COR-L47 (cell line): ENCODE measurements at regions not wholly inside any gene's neighbourhood (a gene's known extent, or its start where the extent isn't known, plus 50 kb on each side); places are given as distances from the start of the nearest gene placed in this dataset.

Experiments used
- DNase-seq: peaks from one replicate; lab custom pipeline; 2025; lab: John Stamatoyannopoulos, UW

DNA sequence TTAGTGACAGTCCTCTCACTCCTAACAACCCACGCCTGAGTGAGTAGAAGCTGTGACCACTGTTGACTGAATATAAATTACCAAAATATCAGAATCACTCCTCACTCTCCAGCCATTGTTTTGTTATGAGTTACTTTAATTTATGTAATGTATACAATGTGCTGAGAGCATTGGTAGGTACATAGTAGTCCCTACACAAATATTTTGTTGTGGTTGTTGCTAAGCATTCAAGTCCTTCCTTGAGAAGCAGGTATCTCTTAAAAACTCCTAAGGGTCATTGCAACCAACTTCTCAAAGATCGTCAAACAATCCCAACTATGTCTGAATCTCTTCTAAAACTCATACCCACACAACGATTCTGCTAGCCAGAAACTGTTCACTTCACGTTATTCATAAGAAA lies 476.8 kb upstream of the TNP1 start:
- DNase-seq = no peak

- no peak for DNase-seq
These were observed 475.6 kb upstream of the TNP1 start for GRCh38 chr2:217335341-217335966.

DNA sequence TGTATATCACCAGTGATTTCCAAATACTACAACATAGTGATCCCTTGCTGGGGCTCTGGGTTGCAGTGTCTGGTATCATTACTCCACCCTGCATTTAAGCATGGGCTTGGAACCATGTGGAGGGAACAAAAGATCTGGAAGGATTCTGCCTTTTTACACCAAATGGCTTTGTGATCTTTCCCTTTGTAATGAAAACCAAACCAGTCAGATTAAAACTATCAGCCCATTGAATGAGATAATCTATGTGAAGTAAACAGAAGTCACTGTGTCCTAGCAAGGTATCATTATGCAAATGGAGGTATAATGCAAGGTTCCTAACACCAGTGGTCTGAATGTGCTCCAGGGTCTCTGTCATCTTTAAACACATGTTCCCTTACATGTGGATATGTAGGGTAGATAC lies 474.7 kb upstream of the TNP1 start:
- DNase-seq = no peak

GRCh38 chr2:217332866-217333265 lies 473.0 kb upstream of the TNP1 start:
- no peak for DNase-seq

GRCh38 chr2:217332417-217332791 lies 472.5 kb upstream of the TNP1 start:
- no peak for DNase-seq

DNA sequence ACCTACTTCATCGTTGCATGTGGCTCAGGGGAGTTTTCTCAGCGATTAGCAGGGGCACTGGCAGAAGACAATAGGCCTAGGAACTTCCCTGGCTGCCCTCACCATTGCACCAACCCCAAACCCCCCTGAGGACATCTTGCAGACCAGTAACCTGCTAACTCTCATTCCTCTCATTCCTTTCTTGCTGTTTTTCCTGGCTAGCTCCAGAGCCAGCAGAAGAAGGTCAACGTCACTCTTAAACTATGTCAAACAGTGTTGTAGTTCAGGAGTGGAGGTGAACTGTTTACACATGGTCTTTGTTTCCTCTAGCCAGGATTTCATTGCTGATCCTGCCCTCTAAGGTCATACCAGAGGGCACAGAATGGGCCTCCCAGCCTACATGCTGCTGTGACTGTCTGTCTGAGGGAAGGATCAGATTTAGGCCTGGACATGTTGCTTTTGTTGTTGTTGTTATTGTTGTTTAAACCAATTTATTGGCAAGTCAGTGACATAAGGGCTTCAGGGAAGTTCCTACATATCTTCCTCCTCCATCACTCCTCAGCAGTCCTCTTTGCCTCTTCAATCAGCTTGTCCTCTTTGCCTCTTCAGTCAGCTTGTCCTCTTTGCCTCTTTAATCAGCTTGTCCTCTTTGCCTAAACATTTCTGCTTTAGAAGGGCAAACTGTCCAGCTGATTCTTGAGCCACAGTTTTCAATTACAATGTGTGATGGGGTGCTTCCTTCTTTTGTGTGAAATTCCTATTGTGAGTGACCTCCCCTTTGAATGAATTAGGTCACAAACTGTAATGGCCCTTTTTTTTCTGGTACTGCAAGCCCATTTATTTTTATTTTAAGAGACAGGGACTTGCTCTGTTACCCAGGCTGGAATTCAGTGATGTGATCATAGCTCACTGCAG lies 471.9 kb upstream of the TNP1 start:
- no peak for DNase-seq

- no peak for DNase-seq
These were observed 470.8 kb upstream of the TNP1 start for GRCh38 chr2:217330647-217331046.

- DNase-seq = no peak
These were observed 469.2 kb upstream of the TNP1 start for GRCh38 chr2:217329023-217329431.

GRCh38 chr2:217328622-217328978 lies 468.7 kb upstream of the TNP1 start:
- DNase-seq = no peak

DNA sequence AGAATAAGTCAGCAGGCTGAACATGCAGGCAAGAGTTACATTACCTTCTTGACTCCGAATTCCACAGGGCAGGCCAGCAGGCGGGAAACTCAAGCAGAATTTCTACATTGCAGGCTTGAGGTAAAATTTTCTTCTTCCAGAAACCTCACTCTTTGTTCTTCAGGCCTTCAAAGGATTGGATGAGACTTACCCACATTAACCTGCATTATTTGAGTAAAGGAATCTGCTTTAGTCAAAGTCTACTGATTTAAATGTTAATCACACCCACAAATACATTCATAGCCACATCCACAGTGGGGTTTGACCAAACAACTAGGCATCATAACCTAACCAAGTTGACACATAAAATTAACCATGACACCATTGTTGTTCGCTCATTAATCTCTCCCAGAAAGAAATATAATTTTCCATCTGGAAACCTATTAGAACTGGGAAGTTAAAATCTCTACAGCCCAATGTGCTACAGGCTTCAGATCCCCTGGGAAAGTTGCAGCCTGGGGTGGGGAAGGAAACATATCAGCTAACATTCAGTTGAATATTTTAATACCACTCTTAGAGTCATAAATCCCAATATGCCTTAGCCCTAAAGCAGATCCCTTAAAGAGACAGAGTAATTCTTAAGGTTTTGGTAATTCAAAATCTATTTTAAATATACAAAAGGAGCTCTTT lies 468.2 kb upstream of the TNP1 start:
- no peak for DNase-seq

GRCh38 chr2:217326238-217327022 lies 466.6 kb upstream of the TNP1 start:
- DNase-seq = peak; percentile 39

DNA sequence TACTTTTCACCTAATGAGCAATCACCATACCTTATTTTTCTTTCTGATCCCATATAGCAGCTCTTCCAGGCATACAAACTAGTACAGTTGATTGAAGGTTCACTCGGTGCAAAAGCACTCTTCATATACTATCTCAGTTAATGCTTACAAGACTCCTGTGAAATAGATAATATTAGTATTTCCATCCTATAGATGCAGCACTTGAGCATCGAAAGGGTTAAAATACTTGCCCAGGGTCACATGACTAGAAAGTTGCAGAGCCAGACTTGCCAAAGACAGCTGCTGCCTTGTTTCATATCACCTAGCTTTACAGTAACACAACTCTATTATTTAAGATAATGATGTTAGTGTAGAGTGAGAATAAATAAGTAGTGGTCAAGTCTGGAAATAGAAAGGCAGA lies 466.0 kb upstream of the TNP1 start:
- DNase-seq = no peak

- peak; percentile 29 for DNase-seq
These were observed 465.4 kb upstream of the TNP1 start for GRCh38 chr2:217325251-217325650.

GRCh38 chr2:217316743-217317142 lies 456.9 kb upstream of the TNP1 start:
- no peak for DNase-seq

- DNase-seq = peak; percentile 79
These were observed 454.2 kb upstream of the TNP1 start for GRCh38 chr2:217314021-217314460.

DNA sequence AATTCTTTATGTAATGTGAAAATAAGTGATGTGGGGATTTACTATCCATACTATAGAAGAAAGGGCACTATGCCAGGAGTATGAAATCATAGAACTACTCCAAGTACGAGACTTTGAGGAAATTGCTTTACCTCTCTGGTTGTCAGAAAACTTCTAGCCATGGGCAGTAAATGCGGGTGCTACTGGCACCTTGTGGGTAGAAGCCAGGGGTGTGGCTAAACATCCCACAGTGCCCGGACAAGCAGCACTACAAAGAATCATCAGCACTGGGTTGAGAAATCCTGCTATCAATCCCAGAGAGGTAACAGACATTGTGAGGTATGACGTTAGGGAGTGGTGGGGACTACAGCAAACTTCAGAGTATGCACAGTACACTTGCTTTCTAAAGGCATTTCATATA lies 453.5 kb upstream of the TNP1 start:
- no peak for DNase-seq

- no peak for DNase-seq
These were observed 449.2 kb upstream of the TNP1 start for GRCh38 chr2:217309056-217309455.

GRCh38 chr2:217307023-217307422 lies 447.2 kb upstream of the TNP1 start:
- peak; percentile 59 for DNase-seq

- DNase-seq = no peak
These were observed 446.0 kb upstream of the TNP1 start for GRCh38 chr2:217305882-217306281.

GRCh38 chr2:217304582-217304981 lies 444.7 kb upstream of the TNP1 start:
- no peak for DNase-seq

DNA sequence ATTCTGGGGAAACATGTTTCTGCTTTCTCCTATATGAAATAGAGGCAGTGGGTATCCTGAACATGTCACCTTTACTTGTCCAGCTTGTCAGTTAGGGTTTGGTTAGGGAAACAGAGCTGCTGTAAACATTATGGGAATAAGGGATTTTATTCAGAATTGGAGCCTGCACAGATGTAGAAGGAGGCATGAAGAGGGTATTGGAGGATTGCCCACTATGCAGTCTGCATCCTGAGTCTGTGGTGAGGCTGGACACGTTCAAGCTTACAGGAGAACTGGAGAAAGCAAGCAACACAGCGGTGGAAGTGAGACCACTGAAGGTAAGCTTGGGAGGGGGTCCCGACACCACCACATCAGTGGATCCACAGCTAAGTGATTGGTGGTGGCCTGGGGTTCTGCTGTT lies 443.0 kb upstream of the TNP1 start:
- DNase-seq = no peak
